SK-N-SH (cell line): ENCODE measurements at regions not wholly inside any gene's neighbourhood (a gene's known extent, or its start where the extent isn't known, plus 50 kb on each side); places are given as distances from the start of the nearest gene placed in this dataset.

Experiments used
- CTCF ChIA-PET: fragments of 300-600, 350-600 bp; formaldehyde crosslinking; extraction: SDS; loops from one replicate; lab custom pipeline; 2021; lab: Yijun Ruan, JAX
- POLR2A ChIA-PET: fragments of 350-600 bp; sonication (Branson Sonifier 250); formaldehyde crosslinking; extraction: SDS; loops from one replicate; lab custom pipeline; 2020; ENCODE audit warnings: antibody characterized with exemption, inconsistent platforms; lab: Yijun Ruan, JAX
- DNase-seq: peaks from one replicate; pipeline ENCODE4 v3.0.0; 2012
- H2AFZ ChIP-seq: fragments of 200-600 bp; sonication (generic); 2 replicates; pipeline ENCODE4 v1.8.1; 2016; ENCODE audit warnings: antibody characterized with exemption, mild to moderate bottlenecking, low read depth
- H3F3A ChIP-seq: fragments of 200-600 bp; sonication (generic); replicated peaks from 2 replicates; pipeline ENCODE3; 2016; ENCODE audit warnings: antibody characterized with exemption, mild to moderate bottlenecking; ENCODE audit not compliant: insufficient read depth
- H3K27ac ChIP-seq, 2 experiments: fragments of 200-500 bp in 1 of 2; fragments of 200-600 bp in 1 of 2; sonication (Bioruptor generic) in 1 of 2; sonication (generic), shearing (Covaris generic) in 1 of 2; 2 replicates each; pipeline versions ENCODE4 v1.5.1 to v1.6.1; 2014 to 2016; ENCODE audit warnings: low read depth in 2 of 2, inconsistent platforms in 1 of 2, low read length in 1 of 2, mild to moderate bottlenecking in 1 of 2, mixed read lengths in 1 of 2
- H3K27me3 ChIP-seq: fragments of 200-600 bp; sonication (generic), shearing (Covaris generic); 2 replicates; pipeline ENCODE4 v1.6.1; 2016; ENCODE audit warnings: mixed run types; ENCODE audit not compliant: insufficient read depth
- H3K36me3 ChIP-seq, 2 experiments: fragments of 200-500 bp in 1 of 2; fragments of 200-600 bp in 1 of 2; sonication (Bioruptor generic) in 1 of 2; sonication (generic) in 1 of 2; replicated peaks in 1 of 2; 2 replicates each; pipeline versions ENCODE3 to v1.5.1; 2014 to 2016; ENCODE audit warnings: low read length in 1 of 2, mild to moderate bottlenecking in 1 of 2; ENCODE audit not compliant: insufficient read depth in 2 of 2, control insufficient read depth in 1 of 2
- H3K4me1 ChIP-seq, 2 experiments: fragments of 200-500 bp in 1 of 2; fragments of 200-600 bp in 1 of 2; sonication (Bioruptor generic) in 1 of 2; sonication (generic), shearing (Covaris generic) in 1 of 2; 2 replicates each; pipeline versions ENCODE4 v1.5.1 to v1.6.1; 2014 to 2016; ENCODE audit warnings: low read depth in 1 of 2, low read length in 1 of 2, mixed run types in 1 of 2; ENCODE audit not compliant: insufficient read depth in 2 of 2, control insufficient read depth in 1 of 2
- H3K4me2 ChIP-seq: fragments of 200-600 bp; sonication (generic), shearing (Covaris generic); 2 replicates; pipeline ENCODE4 v1.6.1; 2017; ENCODE audit warnings: mixed run types
- H3K4me3 ChIP-seq, 2 experiments: fragments of 200-500 bp in 1 of 2; fragments of 200-600 bp in 1 of 2; sonication (Bioruptor generic) in 1 of 2; sonication (generic), shearing (Covaris generic) in 1 of 2; 2 replicates each; pipeline versions ENCODE4 v1.5.1 to v1.8.1; 2014 to 2016; ENCODE audit warnings: low read depth in 2 of 2, inconsistent platforms in 1 of 2, low read length in 1 of 2, mild to moderate bottlenecking in 1 of 2, mixed read lengths in 1 of 2, moderate library complexity in 1 of 2
- H3K79me2 ChIP-seq: fragments of 200-600 bp; sonication (generic); 2 replicates; pipeline ENCODE4 v1.8.1; 2017; ENCODE audit warnings: mild to moderate bottlenecking; ENCODE audit not compliant: insufficient read depth
- H3K9ac ChIP-seq: fragments of 200-600 bp; sonication (generic); 2 replicates; pipeline ENCODE4 v1.6.1; 2017; ENCODE audit warnings: mixed run types
- H3K9me2 ChIP-seq: fragments of 200-600 bp; sonication (generic); 2 replicates; pipeline ENCODE4 v1.6.1; 2017; ENCODE audit warnings: mixed run types
- H3K9me3 ChIP-seq: fragments of 200-600 bp; sonication (generic); 2 replicates; pipeline ENCODE4 v1.6.1; 2017; ENCODE audit warnings: mixed run types, mild to moderate bottlenecking, moderate library complexity
- H4K20me1 ChIP-seq: fragments of 200-600 bp; sonication (generic); 2 replicates; pipeline ENCODE4 v1.6.1; 2017; ENCODE audit warnings: mild to moderate bottlenecking, mixed run types; ENCODE audit not compliant: insufficient read depth
- CHD2 ChIP-seq: fragments of 150-350 bp; IDR thresholded peaks from 2 replicates; pipeline ENCODE4 v1.6.1; 2018; ENCODE audit warnings: low read length; ENCODE audit not compliant: partially characterized antibody
- CTCF ChIP-seq: fragments of 200-600 bp; sonication (generic); IDR thresholded peaks from 2 replicates; pipeline ENCODE4 v1.6.1; 2017; ENCODE audit warnings: antibody characterized with exemption, mild to moderate bottlenecking, moderate library complexity
- ELF1 ChIP-seq: IDR thresholded peaks from 2 replicates; pipeline ENCODE4 v1.4.0; 2012
- EP300 ChIP-seq, 2 experiments: IDR thresholded peaks; 2 replicates each; pipeline versions ENCODE4 v1.4.0 to v1.6.1; 2012; ENCODE audit warnings: borderline replicate concordance in 1 of 2, low read depth in 1 of 2, low read length in 1 of 2
- FOSL2 ChIP-seq: IDR thresholded peaks from 2 replicates; pipeline ENCODE4 v1.4.0; 2012; ENCODE audit warnings: low read depth, mild to moderate bottlenecking, moderate library complexity, borderline replicate concordance
- FOXJ3 ChIP-seq: sonication (generic); formaldehyde crosslinking; IDR thresholded peaks from 2 replicates; pipeline ENCODE4 v1.5.1; 2020; ENCODE audit warnings: mild to moderate bottlenecking, missing genetic modification reagents
- FOXM1 ChIP-seq: IDR thresholded peaks from 2 replicates; pipeline ENCODE4 v1.4.0; 2012; ENCODE audit warnings: low read depth, mild to moderate bottlenecking
- GATA2 ChIP-seq: sonication (generic); formaldehyde crosslinking; IDR thresholded peaks from 2 replicates; pipeline ENCODE4 v1.5.0; 2020; ENCODE audit warnings: mild to moderate bottlenecking, missing genetic modification reagents
- MAX ChIP-seq: IDR thresholded peaks from 2 replicates; pipeline ENCODE4 v1.4.0; 2012; ENCODE audit warnings: low read depth
- MXI1 ChIP-seq: IDR thresholded peaks from 2 replicates; pipeline ENCODE4 v1.6.1; 2012; ENCODE audit warnings: mild to moderate bottlenecking, low read depth, low read length, improper control_type of control experiment
- PBX3 ChIP-seq: IDR thresholded peaks from 2 replicates; pipeline ENCODE4; 2012
- REST ChIP-seq: IDR thresholded peaks from 2 replicates; pipeline ENCODE4 v1.6.1; 2012; ENCODE audit warnings: mild to moderate bottlenecking, low read depth, low read length, moderate library complexity
- SMC3 ChIP-seq: IDR thresholded peaks from 2 replicates; pipeline ENCODE4 v1.6.1; 2012; ENCODE audit warnings: low read depth, low read length, improper control_type of control experiment
- USF1 ChIP-seq: IDR thresholded peaks from 2 replicates; pipeline ENCODE4 v1.4.0; 2012; ENCODE audit warnings: low read depth, borderline replicate concordance
- ZBTB33 ChIP-seq: IDR thresholded peaks from 2 replicates; pipeline ENCODE4 v1.4.0; 2012; ENCODE audit warnings: low read depth, borderline replicate concordance
- WGBS: methylation state at CpG from one replicate; pipeline ENCODE4 v1.1.6; 2017; ENCODE audit warnings: low lambda C conversion rate; 5-methylcytosine and 5-hydroxymethylcytosine counted together

GRCh38 chr2:146867477-146867986 is 977.3 kb upstream of the ACVR2A start:
- no peak overlapping the region for H2AFZ ChIP-seq
- no peaks in the 10 kb centered on the region for H4K20me1 ChIP-seq
- CTCF ChIA-PET = no interaction called here
- no peak overlapping the region for H3K4me3 ChIP-seq
- no peaks in the 10 kb centered on the region for H3K4me1 ChIP-seq
- no peak overlapping the region for H3K9ac ChIP-seq
- no peak overlapping the region for H3K4me2 ChIP-seq
- no peaks in the 10 kb centered on the region for H3K79me2 ChIP-seq
- TF ChIP-seq GATA2 (no peak), ZBTB33 (no peak), EP300 (IDR thresholded peaks at IDR 0.05; ENCODE audit: borderline replicate concordance in 1 of 2, low read depth in 1 of 2, low read length in 1 of 2) (no peak), SMC3 (no peak)
- WGBS = 7% methylated on average over 4 of the region's 5 CpGs
- H3K36me3 ChIP-seq = no peaks in the 10 kb centered on the region
- no peaks in the 10 kb centered on the region for H3K27me3 ChIP-seq
- H3F3A ChIP-seq = no peaks in the 10 kb centered on the region
- POLR2A ChIA-PET = no interaction called here
- no peak overlapping the region for H3K27ac ChIP-seq
- no peak for DNase-seq
- no peaks in the 10 kb centered on the region for H3K9me2 ChIP-seq
- no peaks in the 10 kb centered on the region; the same call in 1 of the 2 replicates for H3K9me3 ChIP-seq

- H3K4me1 ChIP-seq = no peaks in the 10 kb centered on the region; a peak in 1 of 4 replicates
- ChIA-PET POLR2A (no interaction called here), CTCF (no interaction called here)
- H3K4me2 ChIP-seq = no peak overlapping the region
- 7% methylated on average over 2 of the region's 2 CpGs for WGBS
- no peaks in the 10 kb centered on the region for H3K79me2 ChIP-seq
- no peak overlapping the region for H3K4me3 ChIP-seq
- no peak overlapping the region for H3K27ac ChIP-seq
- H3K9ac ChIP-seq = no peak overlapping the region
- no peaks in the 10 kb centered on the region for H3F3A ChIP-seq
- no peaks in the 10 kb centered on the region for H3K9me2 ChIP-seq
- no peak for DNase-seq
- H3K36me3 ChIP-seq = no peaks in the 10 kb centered on the region
- H4K20me1 ChIP-seq = no peaks in the 10 kb centered on the region
- 0 out of 2 replicates have a peak, but pooled peaks cover 3% of the 10 kb centered on the region for H3K27me3 ChIP-seq
- H2AFZ ChIP-seq = no peak overlapping the region
- no peaks in the 10 kb centered on the region for H3K9me3 ChIP-seq
- TF ChIP-seq PBX3 (no peak), FOSL2 (no peak), FOXM1 (no peak), CTCF (no peak), REST (no peak), GATA2 (no peak), USF1 (no peak), FOXJ3 (no peak), MXI1 (no peak), CHD2 (no peak), MAX (no peak), ELF1 (no peak)
These were observed 990.9 kb upstream of the ACVR2A start for GRCh38 chr2:146853741-146854444.
